Lower lobe of right lung (tissue), 2 donors: ENCODE measurements at regions not wholly inside any gene's neighbourhood (a gene's known extent, or its start where the extent isn't known, plus 50 kb on each side); places are given as distances from the start of the nearest gene placed in this dataset.

Experiments used
- ATAC-seq, 2 donors: fragments of 200-7000 bp; cut with Tn5 transposase; one replicate each; pipeline ENCODE4 v1.9.1; 2020 to 2022; ENCODE audit warnings: mild to moderate bottlenecking in 2 of 2, moderate library complexity in 2 of 2
- DNase-seq: peaks from one replicate; pipeline ENCODE4 v3.0.0-alpha.2; 2020
- H3K27ac ChIP-seq: fragments of 200-600 bp; one replicate; pipeline ENCODE4 v1.8.0; 2022
- H3K27me3 ChIP-seq: fragments of 200-600 bp; one replicate; pipeline ENCODE4 v1.8.0; 2022; ENCODE audit warnings: low read depth
- H3K36me3 ChIP-seq: fragments of 200-600 bp; one replicate; pipeline ENCODE4 v1.8.0; 2022; ENCODE audit warnings: mild to moderate bottlenecking
- H3K4me1 ChIP-seq: fragments of 200-600 bp; one replicate; pipeline ENCODE4 v1.8.0; 2022
- H3K4me3 ChIP-seq: fragments of 200-600 bp; one replicate; pipeline ENCODE4 v1.8.0; 2022; ENCODE audit warnings: mild to moderate bottlenecking
- H3K9me3 ChIP-seq: fragments of 200-600 bp; one replicate; pipeline ENCODE4 v1.8.0; 2022
- CTCF ChIP-seq: fragments of 200-600 bp; IDR thresholded peaks from one replicate; pipeline ENCODE4 v1.8.0; 2022; ENCODE audit warnings: antibody characterized with exemption, mild to moderate bottlenecking
- intact Hi-C: fragments of 100-400 bp; cut with DNase I; formaldehyde crosslinking; loops from one replicate; pipeline ENCODE4 v1.11.0; 2022
- donor health status: DM: no; HTN: yes; CAD: no; lungs with severe emphysema.

GRCh38 chr20:39875492-39876110 is 813.4 kb downstream of the MAFB start:
- no peaks in the 10 kb centered on the region for H3K36me3 ChIP-seq
- no peak overlapping the region for H3K27ac ChIP-seq
- peaks cover 8% of the 10 kb centered on the region for H3K4me1 ChIP-seq
- no peak for TF ChIP-seq CTCF
- no peaks in the 10 kb centered on the region for H3K27me3 ChIP-seq
- no peaks in the 10 kb centered on the region for H3K9me3 ChIP-seq
- H3K4me3 ChIP-seq, result no peak overlapping the region
- no peak for DNase-seq
- intact Hi-C loops, result no loop called here
- ATAC-seq, result no peak

- Histone ChIP-seq H3K9me3 (no peaks in the 10 kb centered on the region), H3K27me3 (no peaks in the 10 kb centered on the region), H3K36me3 (no peaks in the 10 kb centered on the region), H3K4me1 (peaks cover 8% of the 10 kb centered on the region), H3K4me3 (no peak overlapping the region), H3K27ac (no peak overlapping the region)
- DNase-seq (peak; percentile 59), ATAC-seq (peak; percentile 85 to 86)
- intact Hi-C loops, result no loop called here
- peak; percentile 81 for TF ChIP-seq CTCF
Measured at GRCh38 chr20:39874049-39874893, 814.8 kb downstream of the MAFB start.

GRCh38 chr20:39873286-39873685 is 815.8 kb downstream of the MAFB start:
- Histone ChIP-seq H3K9me3 (no peaks in the 10 kb centered on the region), H3K36me3 (no peaks in the 10 kb centered on the region), H3K4me1 (peaks cover 8% of the 10 kb centered on the region), H3K27me3 (no peaks in the 10 kb centered on the region), H3K4me3 (no peak overlapping the region), H3K27ac (no peak overlapping the region)
- ATAC-seq (no peak), DNase-seq (no peak)
- intact Hi-C loops, result no loop called here
- no peak for TF ChIP-seq CTCF

DNA sequence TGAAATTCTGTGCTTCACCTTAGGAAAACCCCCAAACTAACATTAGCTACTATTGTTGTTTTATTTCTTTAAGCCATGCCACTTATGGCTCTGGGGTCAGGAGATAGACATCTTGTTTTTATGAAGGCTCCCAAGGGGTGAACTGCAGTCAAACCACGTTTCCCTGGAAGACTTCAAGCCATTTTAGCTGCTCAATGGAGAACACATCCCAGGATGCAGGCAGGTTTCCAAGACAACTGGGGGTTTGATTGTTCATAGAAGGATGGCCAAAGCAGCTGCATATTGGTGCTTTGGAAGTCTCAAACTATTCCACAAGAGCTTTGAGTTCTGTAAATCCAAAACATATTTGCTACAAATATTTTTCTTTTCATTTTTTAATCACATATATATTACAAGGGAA is 818.0 kb downstream of the MAFB start:
- Histone ChIP-seq H3K4me1 (peaks cover 8% of the 10 kb centered on the region), H3K27ac (no peak overlapping the region), H3K9me3 (no peaks in the 10 kb centered on the region), H3K4me3 (no peak overlapping the region), H3K36me3 (no peaks in the 10 kb centered on the region), H3K27me3 (no peaks in the 10 kb centered on the region)
- no peak for ATAC-seq
- TF ChIP-seq CTCF, result no peak
- intact Hi-C loops, result no loop called here
- no peak for DNase-seq

DNA sequence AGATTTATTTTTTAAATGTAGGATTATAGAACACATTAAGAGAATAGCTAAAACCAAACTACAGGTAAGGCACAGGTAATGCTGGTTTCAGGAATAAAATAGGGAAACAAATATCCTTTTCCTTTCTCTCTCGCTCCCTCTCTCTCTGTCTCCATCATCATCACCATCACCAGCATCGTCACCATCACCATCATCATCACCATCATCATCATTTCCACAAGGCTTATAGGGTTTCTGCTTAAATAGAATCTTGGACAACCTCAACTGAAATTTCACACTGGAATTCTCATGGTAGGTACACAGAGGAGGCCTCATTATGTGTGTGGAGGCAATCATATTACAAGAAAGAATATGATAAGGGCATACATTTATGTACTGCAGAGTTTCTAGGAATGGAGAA is 823.6 kb downstream of the MAFB start:
- DNase-seq, result no peak
- intact Hi-C loops, result no loop called here
- TF ChIP-seq CTCF, result no peak
- Histone ChIP-seq H3K4me1 (no peaks in the 10 kb centered on the region), H3K4me3 (no peak overlapping the region), H3K9me3 (no peaks in the 10 kb centered on the region), H3K36me3 (no peaks in the 10 kb centered on the region), H3K27ac (no peak overlapping the region), H3K27me3 (no peaks in the 10 kb centered on the region)
- no peak for ATAC-seq
